SJSA1 (cell line): ENCODE measurements at regions not wholly inside any gene's neighbourhood (a gene's known extent, or its start where the extent isn't known, plus 50 kb on each side); places are given as distances from the start of the nearest gene placed in this dataset.

Experiments
- DNase-seq, 2 experiments: peaks; one replicate each; pipeline ENCODE4 v3.0.0-alpha.2; 2015 to 2020; ENCODE audit warnings: low spot score in 2 of 2, low read depth in 1 of 2
- H3K27ac ChIP-seq: fragments of 250-450 bp; sonication (Bioruptor Pico); 2 replicates; pipeline ENCODE4 v1.5.1; 2020; ENCODE audit warnings: mild to moderate bottlenecking, moderate library complexity
- H3K27me3 ChIP-seq: fragments of 250-450 bp; sonication (Bioruptor Pico); replicated peaks from 2 replicates; pipeline ENCODE4 v1.5.1; 2020; ENCODE audit warnings: mild to moderate bottlenecking, moderate library complexity
- H3K36me3 ChIP-seq: fragments of 250-450 bp; sonication (Bioruptor Pico); 2 replicates; pipeline ENCODE4 v1.5.1; 2020; ENCODE audit warnings: mild to moderate bottlenecking
- H3K4me1 ChIP-seq: fragments of 250-450 bp; sonication (Bioruptor Pico); replicated peaks from 2 replicates; pipeline ENCODE4 v1.6.1; 2021; ENCODE audit warnings: mild to moderate bottlenecking
- H3K4me3 ChIP-seq: fragments of 250-450 bp; sonication (Bioruptor Pico); 2 replicates; pipeline ENCODE4 v1.5.1; 2020; ENCODE audit warnings: mild to moderate bottlenecking
- H3K9me3 ChIP-seq: fragments of 250-450 bp; sonication (Bioruptor Pico); replicated peaks from 2 replicates; pipeline ENCODE4 v1.5.1; 2020; ENCODE audit warnings: mild to moderate bottlenecking

- Histone ChIP-seq H3K27ac (no peak overlapping the region), H3K4me1 (peaks cover 18% of the 10 kb centered on the region), H3K36me3 (no peaks in the 10 kb centered on the region), H3K27me3 (no peaks in the 10 kb centered on the region), H3K4me3 (no peak overlapping the region), H3K9me3 (no peaks in the 10 kb centered on the region)
- no peak for DNase-seq
Measured at GRCh38 chr11:27186580-27186979, 146.0 kb downstream of the BBOX1 start.

- Histone ChIP-seq H3K36me3 (no peaks in the 10 kb centered on the region), H3K4me1 (peaks cover 18% of the 10 kb centered on the region), H3K27ac (no peak overlapping the region), H3K4me3 (no peak overlapping the region), H3K27me3 (no peaks in the 10 kb centered on the region), H3K9me3 (no peaks in the 10 kb centered on the region)
- DNase-seq = no peak
Measured at GRCh38 chr11:27184458-27185312, 144.1 kb downstream of the BBOX1 start.

GRCh38 chr11:27183672-27184457, 143.2 kb downstream of the BBOX1 start:
- no peaks in the 10 kb centered on the region for H3K9me3 ChIP-seq
- no peaks in the 10 kb centered on the region for H3K27me3 ChIP-seq
- peaks cover 18% of the 10 kb centered on the region for H3K4me1 ChIP-seq
- H3K36me3 ChIP-seq = no peaks in the 10 kb centered on the region
- no peak overlapping the region for H3K4me3 ChIP-seq
- H3K27ac ChIP-seq = no peak overlapping the region
- peak; percentile 55 to 71 for DNase-seq

- Histone ChIP-seq H3K4me1 (peaks cover 4% of the 10 kb centered on the region), H3K27me3 (no peaks in the 10 kb centered on the region), H3K27ac (no peak overlapping the region), H3K9me3 (no peaks in the 10 kb centered on the region), H3K4me3 (no peak overlapping the region), H3K36me3 (no peaks in the 10 kb centered on the region)
- no peak for DNase-seq
Measured at GRCh38 chr11:27179334-27179733, 138.7 kb downstream of the BBOX1 start.

- no peak overlapping the region for H3K4me3 ChIP-seq
- no peaks in the 10 kb centered on the region; the same call in 1 of the 2 replicates for H3K4me1 ChIP-seq
- H3K36me3 ChIP-seq = no peaks in the 10 kb centered on the region
- no peak for DNase-seq
- H3K27ac ChIP-seq = no peak overlapping the region
- H3K9me3 ChIP-seq = no peaks in the 10 kb centered on the region
- no peaks in the 10 kb centered on the region for H3K27me3 ChIP-seq
Measured at GRCh38 chr11:27178859-27179258, 138.2 kb downstream of the BBOX1 start.
